Middle frontal gyrus (tissue), 1 donor: ENCODE measurements at regions not wholly inside any gene's neighbourhood (a gene's known extent, or its start where the extent isn't known, plus 50 kb on each side); places are given as distances from the start of the nearest gene placed in this dataset.
A peak's percentile ranks its signal among the peaks of the same experiment; 100 is the strongest.

Experiments used
- DNase-seq: peaks from one replicate; pipeline ENCODE4 v3.0.0-alpha.2; 2015; ENCODE audit warnings: low spot score; ENCODE audit errors: extremely low spot score

DNA sequence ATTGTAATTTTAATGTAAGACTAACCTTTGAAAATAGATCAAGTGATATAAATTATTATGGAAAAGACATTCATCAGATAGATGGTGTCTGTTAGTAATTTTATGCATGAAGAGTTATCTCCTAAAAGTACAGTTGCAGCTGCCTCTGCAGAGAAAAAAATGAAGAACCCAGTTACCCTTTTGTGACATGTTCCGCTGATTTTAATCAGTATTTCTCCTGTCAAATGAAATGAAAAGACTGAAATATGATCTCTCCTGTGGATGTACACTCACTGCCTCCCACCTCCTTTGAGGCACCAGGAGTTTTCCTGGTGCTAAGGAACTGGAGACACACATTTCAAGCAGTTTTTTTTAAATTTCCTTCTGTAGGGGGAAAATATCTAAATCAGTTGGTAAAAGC lies 277.4 kb downstream of the KIF4B start:
- DNase-seq = no peak

DNA sequence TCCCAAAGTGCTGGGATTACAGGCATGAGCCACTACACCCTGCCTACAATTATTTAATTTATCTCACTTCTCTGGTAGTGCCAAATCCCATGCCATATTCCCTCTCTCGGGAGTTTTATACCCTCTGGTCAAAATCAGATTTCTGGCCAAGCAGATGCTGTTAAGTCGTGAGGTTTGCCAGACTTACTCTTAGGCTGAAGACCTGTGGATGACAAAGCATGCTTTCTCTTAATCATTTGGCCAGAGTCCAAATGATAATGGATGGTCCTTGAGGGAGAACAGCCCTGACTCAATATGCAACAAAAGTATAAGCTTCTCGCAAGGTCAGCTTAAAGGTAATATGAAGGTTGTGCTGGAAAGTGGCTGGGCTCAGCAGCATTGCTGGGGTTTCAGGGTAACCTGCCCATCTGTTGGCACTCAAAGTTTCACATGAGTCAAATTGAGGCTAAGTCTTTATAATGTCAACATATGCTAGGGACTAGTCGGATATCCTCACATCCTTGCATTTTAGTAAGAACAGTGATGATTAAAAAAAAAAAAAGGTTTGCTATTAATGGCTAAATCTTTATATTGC lies 280.1 kb downstream of the KIF4B start:
- no peak for DNase-seq

DNA sequence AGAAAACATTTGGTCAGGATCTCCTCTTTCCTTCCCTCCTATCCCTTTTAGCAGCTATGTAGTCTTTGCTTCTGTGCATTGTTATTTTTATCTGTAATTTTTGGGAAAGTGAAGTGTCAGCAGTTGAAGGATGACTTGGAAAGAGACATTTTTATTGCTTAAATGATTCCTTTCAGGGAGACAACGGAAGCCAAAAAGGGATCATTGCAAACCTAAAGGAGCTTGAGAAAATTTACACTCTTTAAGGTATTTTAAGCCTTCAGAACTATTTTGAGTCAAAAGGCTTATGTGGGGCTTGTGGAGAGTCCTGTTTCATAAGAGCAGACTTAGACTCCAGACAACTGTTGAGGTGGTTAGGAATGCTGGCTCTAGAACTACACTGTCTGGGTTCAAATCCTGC lies 281.6 kb downstream of the KIF4B start:
- peak; percentile 44 for DNase-seq

DNA sequence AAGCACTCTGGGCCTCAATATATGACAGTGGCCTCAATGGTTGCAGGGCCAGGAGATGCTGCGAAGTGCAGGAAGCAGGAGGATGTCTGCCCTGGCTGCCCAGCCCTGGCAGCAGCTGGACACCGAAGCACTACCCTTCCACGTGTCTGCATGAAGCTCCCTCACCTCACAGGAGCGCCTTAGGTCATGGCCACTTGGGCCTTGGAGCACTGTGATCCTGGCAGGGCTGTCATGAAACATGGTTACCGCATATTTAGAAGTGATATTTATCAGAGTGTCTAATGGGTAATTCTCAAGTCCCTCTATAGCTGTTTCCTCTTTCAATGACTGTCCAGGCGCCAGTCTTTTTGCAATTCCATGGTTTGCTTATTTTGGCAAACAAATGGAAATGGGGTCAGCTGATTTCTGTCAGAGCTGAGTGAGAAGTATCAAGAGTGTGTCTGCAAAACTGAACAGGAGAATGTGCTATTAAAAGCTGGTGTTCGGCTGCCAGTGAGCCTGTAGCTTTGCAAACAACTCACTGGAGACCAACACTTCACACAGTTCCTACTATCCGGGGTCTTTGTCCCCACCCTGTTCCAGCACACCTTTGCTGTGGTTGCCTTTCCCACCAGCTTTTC lies 285.9 kb downstream of the KIF4B start:
- DNase-seq = no peak

DNA sequence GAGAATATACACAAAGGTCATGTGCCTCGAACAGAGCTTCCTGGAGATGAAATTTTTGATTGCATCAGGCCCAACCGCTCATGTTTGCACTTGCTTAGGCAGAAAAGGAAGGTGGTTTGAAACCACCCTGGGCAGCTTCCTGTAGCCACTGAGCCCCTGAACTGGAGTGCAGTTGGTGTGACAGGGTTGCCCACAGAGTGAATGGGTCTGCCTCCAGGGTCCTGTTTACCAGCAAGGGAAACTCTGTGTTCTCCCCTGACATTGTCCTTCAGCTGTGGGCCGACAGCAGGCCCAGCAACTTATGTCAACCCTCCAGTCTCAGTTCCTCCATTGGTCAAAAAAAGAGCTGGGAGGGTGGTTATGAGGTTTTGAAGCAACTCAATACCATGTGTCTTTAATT lies 289.6 kb downstream of the KIF4B start:
- no peak for DNase-seq

DNA sequence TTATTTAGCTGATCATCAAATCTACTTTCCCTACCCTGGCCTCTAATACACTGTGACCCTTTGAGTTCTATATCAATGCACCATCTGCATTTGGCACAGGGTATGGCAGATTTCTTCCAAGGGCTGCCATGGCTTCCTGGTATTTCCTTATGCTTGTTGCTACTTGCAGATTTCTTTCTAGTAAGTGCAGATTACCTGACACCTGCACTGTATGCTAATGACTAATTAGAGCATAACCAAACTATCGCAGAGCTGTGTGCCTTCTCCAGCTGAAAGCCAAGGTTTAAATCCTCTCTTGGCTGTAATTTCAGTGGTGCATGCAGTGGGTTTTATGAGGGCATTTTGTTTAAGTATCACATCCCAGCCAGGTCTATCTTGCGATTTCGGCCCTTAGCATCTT lies 293.7 kb downstream of the KIF4B start:
- DNase-seq = no peak

DNA sequence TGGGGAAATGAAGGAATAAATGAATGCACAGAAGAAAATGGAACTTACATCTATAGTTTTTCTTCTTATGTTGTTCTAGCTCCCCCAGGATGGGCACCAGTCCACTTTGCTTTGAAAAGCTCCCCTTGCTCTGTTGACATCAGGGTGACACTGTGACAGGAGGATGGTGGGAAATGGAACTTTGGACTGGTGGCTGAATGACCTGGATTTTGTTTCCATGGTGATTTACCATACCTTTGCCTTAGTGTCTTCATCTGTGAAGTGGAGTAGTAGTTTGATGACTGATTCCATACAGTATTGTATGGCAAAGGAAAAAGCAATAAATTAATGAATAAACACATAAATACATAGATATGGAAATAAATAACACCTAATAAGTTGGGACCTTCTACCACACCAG lies 294.7 kb downstream of the KIF4B start:
- DNase-seq = no peak

DNA sequence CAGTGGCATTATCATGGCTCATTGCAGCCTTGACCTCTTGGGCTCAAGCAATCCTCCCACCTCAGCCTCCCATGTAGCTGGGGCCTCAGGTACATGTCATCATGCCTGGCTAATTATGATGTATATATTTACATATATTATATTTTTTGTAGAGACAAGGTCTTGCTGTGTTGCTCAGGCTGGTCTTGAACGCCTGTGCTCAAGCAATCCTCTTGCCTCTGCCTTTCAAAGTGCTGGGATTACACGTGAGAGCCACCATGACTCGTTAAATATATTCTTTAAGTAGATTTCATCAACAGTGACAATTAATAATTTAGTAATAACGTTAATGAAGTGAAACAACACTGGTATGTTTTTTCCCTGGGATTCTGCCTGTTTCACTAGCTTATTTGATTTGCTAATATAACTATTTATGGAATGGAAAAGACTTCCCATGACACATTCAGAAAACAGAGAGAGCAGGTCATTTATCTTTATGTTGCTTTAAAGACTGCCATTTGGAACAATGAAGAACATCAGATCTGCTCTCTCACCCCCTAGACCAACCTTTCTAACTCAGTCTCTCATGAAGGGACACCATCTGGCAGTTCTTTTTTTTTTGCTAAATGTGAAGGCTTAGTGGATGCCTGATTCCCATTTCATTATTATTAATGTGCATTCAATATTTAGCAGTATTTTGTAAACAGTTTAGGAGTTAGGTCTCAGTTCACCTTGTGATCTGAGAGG lies 295.6 kb downstream of the KIF4B start:
- no peak for DNase-seq

DNA sequence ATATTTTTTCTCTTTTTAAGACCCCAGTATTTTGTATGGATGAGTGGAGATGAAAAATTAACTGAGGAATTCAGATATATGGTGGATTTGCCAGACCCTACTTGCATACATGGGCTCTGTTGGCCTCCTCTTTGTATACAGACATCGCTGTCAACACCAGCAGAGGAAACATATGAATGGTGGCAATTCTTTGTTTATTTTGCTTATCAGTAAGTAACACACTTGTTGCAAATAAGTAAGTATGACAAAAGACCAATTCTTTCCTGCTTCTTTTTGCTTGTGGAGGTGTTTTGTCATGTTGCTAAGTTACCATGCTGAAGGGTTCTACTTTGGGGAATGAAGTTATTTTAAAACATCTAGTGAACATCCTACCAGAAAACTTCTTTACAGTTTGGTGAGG lies 298.2 kb downstream of the KIF4B start:
- DNase-seq = no peak

DNA sequence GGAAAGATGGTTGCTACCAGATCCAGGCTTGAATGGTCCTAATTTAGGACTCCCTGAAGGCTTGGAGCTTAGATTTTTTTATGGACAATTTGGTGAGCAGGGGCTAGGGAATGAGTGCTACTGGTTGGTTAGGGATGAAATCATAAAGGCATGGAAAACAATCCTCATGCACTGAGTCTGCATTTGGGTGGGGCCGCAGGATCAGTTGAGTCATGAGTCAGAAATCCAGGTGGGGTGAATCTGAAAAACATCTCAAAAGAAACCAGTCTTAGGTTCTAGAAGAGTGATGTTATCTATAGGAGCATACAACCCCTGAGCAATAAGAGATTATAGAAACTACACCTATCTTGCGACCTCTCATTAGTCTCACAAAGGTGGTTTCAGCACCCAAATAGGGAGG lies 300.0 kb downstream of the KIF4B start:
- DNase-seq = no peak

DNA sequence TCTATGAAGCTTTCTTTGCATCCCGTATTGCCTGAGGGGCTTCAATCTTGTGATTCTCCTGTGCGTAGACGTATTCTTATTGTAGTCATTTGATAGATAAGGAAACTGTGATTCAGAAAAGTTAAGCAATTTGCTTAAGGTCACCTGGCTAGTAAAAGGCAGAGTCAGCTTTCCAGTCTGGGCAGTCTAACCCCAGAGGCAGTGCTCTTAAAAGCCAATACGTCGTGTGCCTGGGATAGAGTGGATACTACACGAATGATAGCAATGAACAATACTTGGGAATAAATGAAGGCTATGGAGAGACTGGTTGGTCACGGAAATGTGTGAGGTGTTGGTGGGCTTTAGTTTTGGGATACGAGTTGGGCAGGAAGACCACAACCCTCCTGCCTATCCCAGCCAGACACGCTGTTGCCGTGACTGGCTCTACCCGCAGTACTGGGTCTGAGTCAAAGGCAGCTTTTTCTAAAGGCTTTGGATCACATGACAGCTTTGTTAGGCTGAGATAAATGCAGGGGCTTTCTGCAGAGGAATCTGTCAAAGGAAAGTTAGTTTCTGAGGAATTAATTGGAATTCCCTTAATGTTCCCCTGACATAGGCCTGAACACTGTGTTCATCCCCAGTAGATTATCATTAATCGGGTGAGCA lies 302.6 kb downstream of the KIF4B start:
- no peak for DNase-seq

DNA sequence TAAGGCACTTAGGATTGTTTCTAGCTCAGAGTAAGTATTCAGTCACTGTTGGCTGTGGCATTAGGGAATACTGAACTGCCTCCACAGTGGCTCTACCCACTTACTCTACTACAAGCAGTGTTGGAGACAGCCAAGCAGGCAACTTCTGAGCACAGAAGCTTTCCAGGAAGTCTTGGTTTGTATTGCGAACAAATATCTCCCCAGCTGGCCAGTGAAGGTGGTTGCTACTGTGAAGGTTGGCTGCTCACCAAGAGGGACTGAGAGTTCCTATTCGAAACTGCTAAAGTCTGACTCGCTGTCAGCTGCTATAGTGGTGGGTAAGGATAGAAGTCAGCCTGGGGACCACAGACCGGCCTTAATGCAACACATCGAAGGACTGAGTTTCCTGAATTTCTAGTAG lies 319.1 kb downstream of the KIF4B start:
- DNase-seq = peak; percentile 8

DNA sequence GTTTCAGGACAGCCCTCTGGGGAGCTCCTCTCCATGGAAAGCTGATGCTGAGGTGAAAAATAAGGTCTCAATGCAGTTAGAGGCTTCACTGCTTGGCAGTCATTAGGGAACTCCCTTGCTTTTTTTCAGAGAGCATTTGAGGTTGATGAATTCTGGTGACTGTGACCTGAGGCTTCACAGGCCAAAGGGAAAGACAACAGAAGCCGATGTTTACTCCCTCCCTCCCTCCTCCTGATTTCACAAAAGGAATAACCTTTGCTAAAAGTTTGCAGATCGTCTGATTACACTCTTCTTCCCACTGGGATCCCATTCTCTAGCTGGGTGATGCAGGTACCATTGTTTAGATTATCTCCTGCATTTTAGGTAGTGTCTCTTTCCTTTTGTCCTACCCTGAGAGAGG lies 329.4 kb downstream of the KIF4B start:
- DNase-seq = no peak

DNA sequence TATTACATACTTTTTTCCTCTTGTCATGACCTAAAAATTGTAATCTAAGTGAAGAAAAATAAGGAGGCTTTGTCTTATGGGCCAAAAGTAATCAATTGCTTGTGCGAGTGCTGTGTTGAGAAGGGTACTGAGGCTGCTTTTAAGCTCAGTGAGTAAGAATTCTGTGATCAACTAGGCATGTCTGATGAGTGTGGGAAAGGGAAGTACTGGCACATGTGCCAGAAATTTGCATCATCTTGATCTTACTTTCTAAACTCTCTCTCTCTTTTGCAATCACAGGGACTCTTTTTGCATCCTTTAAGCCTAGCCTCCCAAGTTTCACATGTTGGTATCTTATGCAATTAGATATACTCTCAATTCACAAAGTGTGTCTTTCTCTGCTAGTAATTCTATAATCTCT lies 329.9 kb downstream of the KIF4B start:
- DNase-seq = no peak

DNA sequence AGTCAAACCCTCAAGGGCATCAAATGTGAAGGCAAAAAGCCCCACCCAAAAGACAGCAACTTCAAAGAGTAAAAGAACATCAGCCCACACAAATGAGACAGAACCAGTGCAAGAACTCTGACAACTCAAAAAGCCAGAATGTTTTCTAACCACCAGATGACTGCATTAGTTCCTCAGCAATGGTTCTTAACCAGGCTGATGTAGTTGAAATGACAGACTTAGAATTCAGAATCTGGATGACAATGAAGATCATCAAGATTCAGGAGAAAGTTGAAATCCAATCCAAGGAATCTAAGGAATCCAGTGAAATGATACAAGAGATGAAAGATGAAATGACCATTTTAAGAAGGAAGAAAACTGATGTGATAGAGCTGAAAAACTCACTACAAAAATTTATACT lies 339.7 kb downstream of the KIF4B start:
- DNase-seq = no peak

DNA sequence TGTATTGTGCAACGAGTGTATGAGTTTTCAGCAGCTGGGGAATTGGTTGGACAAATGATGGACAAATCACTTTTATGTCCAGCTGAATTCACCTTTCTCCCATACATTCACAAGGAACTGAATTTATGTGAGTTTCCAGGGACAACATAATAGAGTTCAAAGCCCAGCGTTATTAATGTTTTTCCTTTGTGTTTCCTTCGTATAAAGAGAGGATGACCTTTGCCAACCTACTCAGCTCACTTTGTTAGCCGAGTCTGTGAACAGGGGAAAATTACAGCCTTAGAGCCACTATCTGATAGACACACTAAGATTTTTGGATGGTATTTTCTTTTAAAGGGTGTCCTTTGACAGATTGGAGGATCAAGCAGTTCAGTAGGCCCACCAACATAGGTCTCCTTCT lies 352.5 kb downstream of the KIF4B start:
- no peak for DNase-seq

DNA sequence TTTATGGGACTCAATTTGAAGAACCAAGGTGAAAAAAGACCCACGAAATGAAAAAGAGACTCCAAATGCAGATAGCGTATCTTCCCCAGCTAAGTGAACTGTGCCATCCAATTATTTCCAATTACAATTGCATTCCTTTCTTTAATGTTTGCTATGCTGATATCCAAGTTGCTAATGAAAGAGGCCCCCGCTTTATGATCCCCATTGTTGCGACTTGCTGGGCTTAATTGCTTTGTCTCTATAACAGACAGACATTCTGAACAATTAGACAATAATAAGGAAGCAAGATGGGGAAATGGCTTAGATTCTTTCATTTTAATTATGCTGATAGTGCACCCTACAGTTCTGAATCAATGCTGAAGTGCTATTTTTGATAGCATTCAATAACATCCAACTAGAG lies 354.3 kb downstream of the KIF4B start:
- DNase-seq = no peak

DNA sequence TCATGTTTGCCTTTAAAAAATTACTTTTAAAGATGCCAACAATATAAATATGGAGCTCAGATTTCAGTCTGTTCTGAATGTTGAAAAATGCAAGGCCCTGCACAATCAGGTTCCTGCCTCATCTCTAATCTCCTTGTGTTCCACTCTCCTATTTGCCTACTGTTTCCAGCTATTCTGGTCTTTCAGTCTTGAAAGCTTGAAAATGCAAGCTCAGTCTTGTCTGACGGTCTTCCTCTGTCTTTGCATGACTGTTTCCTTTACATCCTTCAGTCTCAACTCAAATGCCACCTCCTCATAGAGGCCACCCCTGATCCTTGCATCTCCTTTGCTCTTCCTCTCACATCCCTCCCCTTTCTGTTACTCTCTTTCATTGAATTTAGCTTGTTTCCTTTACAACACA lies 354.9 kb downstream of the KIF4B start:
- DNase-seq = no peak

DNA sequence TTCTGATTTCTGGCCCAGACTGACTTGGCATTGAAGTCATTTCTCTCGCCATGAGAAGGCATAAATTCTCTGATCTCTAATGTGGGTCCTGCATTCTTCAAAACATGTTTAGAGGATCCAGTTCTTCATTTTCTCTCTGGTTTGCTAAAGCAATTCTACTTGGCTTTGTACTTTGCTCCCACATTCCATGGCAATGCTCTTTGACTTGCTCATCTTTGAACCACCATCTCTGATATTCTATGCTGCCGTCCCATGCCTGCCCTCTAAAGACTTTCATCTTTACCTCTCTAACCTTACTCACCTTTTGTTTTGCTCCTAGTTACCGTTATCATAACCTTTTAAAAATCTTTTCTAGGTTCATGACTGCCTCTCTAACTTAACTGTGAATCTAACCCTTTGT lies 366.9 kb downstream of the KIF4B start:
- DNase-seq = no peak

DNA sequence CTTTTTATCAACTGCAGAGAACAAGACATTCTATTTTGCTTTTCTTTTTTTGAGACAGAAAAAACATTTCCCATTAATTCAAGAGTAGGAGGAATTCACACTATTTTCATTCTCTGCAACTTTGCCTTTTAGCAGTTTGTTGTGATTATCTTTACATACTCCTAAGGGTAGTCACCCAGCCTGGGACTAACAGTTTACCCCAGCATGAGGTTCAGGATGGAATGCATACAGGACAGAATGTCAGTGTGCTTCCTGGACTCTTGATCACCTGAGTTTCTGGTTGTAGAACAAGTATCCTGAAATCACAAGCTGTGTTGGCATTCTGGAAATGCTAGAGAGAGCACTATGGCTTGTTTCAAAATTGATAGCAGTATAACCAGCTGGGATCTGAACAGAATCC lies 368.1 kb downstream of the KIF4B start:
- no peak for DNase-seq

DNA sequence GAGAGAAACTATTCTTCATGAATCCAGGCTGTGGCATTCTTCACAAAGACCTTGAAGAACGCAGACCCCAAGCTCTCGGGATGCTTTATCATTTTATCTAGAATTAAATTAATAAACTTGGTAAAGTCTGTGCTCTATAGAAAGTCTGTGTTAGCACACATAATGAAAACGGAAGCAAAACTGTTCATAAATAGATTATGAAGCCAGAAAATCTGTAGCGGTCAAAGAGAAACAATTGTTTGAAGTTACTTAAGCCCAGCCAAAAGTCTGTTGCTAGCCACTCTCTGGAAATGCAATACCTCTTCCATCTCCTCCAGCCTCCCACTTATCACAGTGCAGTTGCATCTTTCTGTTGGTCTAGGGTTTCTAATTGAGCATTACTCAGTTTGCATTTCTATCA lies 375.9 kb downstream of the KIF4B start:
- DNase-seq = no peak

DNA sequence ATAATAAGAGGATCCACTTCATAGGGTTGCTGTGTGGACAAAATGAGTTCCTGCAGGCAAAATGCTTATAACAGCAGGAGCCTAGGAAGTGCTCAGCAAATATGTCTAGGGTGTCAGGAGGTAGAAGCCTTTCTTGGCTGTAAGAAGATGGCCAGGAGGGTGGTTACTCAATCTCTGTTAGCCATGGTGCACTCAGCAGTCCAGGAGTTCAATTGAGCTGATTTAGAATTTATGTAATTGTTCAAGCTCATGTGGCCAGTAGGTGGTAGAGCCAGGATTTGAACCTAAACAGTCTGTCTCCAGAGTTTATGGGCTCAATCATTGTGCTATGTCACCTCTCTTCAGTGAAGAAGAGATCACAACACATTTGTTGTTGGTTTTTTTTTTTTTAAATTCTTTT lies 381.2 kb downstream of the KIF4B start:
- DNase-seq = no peak
